ENCODE measurements at regions not wholly inside any gene's neighbourhood (a gene's known extent, or its start where the extent isn't known, plus 50 kb on each side); places are given as distances from the start of the nearest gene placed in this dataset.

DNA sequence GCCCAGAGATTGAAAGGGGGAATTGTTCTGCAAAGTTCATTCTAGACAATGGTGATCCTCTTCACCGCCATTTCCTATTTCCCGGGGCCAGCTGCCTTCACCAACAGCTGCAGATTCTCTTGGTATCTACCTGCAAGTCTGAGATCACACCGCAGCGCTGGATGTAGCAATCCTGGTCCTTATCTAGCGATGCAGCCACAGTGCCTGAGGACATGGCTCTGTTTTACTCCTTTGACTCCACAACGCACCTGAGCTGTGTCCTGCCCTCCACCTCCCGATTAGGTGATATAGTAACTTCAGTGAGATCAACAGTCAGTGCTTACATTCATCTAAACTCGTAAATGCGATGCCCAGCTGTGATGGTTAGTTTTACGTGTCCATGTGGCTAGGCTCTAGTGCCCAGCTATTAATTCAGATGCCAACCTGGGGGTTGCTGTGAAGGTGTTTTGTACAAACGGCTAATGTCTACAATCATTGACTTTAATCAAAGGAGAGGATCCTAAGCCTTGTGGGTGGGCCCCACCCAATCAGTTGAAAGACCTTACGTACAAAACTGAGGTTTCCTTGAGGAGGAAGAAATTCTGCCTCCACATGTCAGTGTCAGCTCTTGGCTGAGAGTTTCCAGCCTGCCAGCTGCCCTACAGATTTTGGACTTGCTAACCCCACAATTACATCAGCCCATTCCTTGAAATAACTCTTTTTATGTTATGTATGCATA lies 189.8 kb downstream of the SH3BP4 start:
- DNase-seq (ENCODE audit: low read depth) = no peak

DNA sequence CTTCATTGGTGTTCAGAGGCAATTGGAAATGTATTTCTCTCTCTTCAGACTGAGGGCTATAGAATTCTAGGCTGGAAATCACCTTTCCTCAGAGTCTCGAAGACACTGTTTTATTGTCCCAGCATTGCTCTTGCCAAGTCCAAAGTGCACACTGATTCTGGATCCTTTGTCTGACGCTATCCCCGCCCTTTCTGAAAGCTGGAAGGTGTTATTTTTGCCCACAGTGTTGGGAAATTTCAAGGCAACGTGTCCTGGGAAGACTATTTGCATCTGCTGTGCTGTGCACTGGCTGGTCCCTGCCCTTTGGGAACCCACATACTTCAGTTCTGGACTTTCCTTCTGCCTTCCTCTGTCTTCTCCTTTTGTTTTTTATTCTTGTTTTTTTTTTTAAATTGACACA lies 190.8 kb downstream of the SH3BP4 start:
- no peak for DNase-seq (ENCODE audit: low read depth)

DNA sequence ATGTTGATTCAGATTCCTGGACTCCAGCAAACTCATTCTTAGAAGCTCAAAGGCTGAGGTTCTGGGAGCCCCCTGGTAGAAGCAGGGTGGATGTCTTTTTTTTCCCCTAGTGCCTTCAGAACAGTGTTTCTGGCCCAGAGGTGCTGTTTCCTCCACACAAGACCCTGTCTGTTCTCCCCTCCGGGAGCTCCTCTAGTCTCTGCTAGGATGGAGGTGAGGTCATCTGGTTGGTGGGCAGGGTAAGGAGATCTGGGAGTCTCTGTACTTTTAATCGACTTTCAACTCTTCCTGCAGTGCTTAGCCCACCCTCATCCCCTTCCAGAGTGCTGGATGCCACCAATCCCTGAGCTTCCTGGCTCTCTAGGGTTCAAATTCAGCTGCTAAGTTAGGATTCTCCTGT lies 192.0 kb downstream of the SH3BP4 start:
- DNase-seq (ENCODE audit: low read depth) = no peak

DNA sequence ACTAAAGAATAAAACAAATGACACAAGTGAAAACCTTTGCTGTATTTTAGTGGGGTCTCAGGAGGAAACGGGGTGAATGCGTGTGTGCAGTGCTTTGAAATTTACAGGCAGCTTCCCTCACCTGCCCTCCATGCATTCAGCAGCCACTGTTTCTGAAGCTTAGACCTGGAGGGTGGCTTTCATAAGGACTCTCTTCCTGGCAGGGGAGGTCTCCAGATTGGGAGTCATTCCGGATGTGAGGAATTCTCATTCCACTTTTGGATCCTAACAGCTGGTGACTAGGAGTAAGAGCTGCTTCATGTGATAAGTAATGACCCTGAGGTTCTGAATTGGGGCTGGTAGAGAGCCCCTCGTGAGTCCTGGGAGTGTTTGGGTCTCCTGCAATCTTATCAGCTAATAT lies 192.5 kb downstream of the SH3BP4 start:
- no peak for DNase-seq (ENCODE audit: low read depth)

DNA sequence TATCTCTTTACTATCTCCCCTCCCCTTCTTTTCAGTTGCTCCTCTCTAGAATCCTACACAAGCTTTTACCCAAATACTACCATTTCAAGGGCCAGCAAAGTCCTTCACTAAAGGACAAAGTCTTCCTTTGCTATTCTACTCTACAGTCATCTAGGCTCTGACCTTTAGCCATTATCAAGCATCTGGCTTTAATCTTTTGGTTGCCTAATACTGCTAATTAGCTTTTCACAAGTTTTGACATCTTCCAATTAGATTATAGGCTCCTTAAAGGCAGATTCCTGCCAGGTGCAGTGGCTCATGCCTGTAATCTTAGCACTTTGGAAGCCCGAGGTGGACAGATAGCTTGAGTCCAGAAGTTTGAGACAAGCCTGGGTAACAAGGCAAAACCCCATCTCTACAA lies 194.4 kb downstream of the SH3BP4 start:
- DNase-seq (ENCODE audit: low read depth) = no peak

DNA sequence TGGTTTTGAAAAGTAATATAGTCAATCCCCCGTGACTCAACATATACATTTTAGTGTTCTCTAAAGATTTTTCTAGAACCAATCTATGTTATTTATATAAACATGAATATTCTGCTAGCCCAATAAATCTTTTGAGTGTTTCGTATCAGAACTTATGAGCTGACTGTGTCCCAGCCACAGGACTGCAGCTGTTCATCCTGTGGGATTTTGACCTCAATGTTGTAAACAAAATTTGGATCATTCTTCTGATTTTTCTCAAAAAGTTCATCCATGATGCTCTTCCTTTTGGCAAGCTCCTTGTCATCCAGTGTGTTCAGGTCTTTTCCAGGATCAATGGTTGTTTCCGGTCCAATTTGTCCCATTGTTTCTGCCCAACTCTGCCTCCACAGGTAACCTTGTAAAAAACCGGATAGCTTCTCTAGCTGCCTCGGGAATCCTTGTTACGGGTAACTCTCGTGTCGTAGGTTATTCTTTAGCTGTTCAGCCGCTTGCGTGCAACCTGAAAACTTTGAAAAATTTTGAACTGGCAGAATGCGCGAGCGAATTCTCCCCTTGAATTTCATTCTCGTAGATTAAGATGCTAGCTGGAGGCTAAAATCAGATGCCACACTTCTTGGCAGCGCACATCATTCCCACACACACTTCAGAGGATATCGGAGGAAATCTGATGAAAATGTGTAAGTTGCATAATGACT lies 195.2 kb downstream of the SH3BP4 start:
- no peak for DNase-seq (ENCODE audit: low read depth)

DNA sequence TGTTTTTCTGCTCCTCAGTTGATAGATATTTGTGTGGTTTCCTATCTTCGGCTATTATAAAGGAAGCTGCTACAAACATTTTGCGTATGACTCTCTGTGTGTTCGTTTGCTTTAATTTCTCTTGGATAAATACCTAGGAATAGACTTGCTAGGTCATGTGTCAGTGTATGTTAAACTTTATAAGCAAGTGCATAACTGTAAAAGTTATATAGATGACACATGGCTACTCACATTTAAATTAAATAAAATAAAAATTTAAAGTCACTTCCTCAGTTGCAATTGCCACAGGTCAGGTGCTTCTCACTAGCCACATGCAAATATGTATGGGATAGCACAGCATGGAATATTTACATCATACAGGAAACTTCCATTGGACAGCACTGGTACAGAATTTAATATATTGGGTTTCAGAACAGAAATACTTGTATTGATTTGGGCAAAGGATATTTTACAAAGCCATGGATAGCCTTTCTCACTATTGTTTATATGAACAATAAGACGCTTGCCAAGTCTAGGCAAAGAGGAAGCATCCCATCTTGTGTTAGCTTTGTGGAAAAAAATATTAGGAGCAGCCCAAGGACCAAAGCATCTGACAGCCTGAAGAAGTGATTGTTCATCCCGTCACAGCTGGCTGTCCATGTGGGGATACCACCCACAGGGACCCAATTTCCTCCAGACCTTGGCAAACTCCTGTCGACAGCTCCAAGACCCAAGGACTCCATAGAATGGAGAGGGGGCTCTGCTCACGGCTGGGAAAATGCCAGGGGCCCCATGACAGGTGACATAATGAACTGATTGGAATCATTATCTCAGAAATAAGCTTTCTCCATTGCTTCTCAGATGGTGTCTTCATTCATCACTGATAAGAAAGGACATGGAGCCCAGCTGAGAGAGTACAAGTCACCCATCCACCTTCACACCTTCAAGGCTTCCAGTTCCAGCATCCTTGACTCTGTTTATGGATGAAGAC lies 196.7 kb downstream of the SH3BP4 start:
- no peak for DNase-seq (ENCODE audit: low read depth)

DNA sequence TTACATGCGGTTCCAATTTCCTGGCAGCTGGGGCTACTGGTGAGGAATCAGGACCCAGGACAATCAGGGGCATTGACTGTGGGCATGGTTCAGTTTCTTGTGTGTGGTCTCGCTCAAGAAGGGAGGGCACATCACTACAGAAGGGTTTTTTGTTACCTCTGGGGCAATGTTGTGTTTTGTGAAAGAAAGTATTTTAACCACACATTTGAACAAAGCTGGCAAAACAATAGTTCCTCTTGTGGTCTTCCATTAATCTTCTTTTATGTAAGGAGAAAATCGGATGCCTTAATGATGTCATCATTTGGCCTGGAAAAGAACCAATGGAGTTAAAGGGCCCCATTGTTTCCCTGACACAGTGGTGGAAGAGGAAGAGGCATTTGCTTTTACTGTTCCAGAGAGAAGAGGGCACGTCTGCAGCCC lies 197.4 kb downstream of the SH3BP4 start:
- no peak for DNase-seq (ENCODE audit: low read depth)

DNA sequence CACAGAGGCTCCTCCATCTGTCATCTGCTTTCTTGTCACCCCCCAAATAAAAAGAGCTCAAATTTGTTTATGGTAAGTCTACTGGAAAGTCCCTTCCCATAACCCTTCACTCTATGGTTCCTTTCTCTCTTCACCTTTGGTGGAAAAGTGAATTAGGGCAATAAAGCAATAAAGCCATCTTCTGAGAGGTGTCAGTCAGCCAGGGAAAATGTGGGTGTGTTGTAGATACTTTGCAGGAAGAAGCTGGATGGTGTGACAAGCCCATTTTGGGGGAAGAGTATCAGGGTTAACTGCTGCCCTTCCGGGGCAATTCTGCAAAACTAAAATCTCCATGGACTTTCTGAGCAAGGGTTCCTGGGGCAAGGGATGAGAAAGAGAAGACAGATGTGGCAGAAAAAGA lies 197.9 kb downstream of the SH3BP4 start:
- DNase-seq (ENCODE audit: low read depth) = no peak

DNA sequence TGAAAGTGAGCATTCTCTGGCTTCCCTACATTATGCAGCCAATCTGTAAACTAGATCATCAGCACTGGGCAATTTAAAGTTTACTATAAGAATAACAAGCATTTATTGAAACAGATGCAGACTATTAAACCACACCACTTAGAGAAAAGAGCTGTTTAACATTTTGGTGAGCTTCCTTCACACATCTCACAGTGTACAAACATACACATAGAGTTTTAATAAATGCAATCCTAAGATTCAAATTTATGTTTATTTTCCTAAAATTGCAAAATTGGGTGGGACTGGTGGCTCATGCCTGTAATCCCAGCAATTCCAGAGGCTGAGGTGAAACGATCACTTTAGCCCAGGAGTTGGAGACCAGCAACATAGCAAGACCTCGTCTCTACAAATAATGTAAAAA lies 199.3 kb downstream of the SH3BP4 start:
- DNase-seq (ENCODE audit: low read depth) = no peak

DNA sequence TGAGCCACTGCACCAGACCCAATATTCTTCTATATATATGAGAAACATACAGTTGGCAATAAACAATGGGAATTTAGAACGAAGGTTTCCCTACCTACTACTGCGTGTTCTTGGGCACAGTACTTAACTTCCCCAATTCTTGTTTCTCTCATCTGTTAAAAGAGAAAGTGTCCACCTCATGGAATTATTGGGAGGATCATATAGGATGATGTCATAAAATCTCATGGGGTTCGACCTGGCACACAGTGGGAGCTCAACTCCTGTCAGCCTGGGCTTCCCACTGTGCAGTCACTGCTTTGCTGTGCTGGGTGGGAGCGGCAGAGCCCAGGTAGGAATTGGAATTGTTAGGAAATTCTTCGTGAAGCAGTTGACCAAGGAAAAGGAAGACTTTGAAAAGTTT lies 203.3 kb downstream of the SH3BP4 start:
- no peak for DNase-seq (ENCODE audit: low read depth)

DNA sequence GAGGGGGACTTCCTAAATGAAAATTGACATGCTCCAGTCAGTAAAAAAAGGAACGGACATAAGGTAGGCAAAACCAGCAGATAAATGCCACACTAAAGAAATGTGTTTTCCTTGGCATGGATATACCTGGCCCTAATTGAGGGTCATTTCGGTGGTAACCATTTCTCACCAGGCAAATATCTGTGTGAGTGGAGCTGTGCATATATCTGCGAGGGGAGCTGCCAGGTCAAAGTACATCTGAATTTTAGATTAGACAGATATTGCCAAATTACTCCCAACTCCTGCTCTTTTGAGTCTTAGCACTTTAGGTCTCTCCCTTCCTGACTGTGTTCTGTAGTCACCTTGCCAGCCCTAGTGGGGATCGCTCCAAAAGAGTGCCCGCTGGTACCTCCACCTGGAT lies 204.2 kb downstream of the SH3BP4 start:
- DNase-seq (ENCODE audit: low read depth) = no peak

DNA sequence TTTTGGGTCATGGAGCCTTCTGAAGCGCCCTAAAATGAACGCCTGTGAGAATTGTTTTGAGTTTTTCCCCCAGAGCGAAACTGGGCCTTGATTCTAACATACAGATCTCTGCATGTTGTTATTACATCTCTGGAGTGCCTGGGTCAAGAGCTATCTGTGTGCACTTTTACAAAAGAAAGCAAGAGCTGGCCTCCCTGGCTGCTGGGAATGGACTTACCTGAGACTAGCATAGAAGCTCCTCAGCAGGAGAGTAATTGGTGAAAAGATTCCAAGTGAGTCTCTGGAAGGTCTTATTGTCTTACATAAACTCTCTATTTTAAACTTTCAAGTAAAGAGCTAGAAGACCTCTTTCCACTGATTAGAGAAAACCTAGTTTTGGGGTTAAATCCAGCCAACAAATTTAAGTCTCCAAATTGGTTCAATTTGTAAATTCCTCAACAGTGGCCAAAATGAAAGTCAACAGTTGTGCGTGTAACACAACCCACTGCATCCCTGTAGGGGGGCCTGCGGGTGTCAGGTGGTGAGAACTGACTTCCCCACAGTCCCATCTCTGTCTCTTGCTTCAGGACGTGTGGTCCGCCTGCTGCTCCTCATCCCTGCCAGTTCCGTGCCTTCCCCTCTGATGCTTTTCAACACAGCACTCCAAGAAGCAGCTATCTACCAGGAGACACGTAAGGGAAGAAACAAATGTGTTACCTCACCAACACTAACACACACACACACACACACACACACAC lies 206.1 kb downstream of the SH3BP4 start:
- no peak for DNase-seq (ENCODE audit: low read depth)

DNA sequence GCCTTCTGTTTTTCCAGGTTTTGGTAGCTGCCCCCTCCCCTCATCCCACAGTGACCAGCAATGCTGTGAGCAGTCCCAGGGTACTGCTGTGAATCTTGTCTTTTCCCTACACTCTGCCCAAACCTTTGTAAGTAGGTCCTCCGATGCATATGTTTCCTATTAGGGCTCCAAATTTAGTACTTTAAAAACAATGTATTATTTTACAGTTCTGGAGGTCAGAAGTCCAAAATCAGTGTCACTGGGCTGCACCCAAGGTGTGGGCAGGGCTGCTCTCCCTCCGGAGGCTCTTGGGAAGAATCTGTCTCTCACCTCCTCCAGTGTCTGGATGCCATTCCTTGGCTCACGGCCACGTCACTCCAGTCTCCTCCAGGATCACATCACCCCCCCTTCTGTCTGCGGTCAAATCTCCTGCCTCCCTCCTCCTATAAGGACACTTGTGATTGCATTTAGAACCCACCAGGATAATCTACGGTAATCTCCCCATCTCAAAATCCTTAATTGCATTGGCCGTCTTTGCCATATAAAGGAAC lies 208.5 kb downstream of the SH3BP4 start:
- no peak for DNase-seq (ENCODE audit: low read depth)

DNA sequence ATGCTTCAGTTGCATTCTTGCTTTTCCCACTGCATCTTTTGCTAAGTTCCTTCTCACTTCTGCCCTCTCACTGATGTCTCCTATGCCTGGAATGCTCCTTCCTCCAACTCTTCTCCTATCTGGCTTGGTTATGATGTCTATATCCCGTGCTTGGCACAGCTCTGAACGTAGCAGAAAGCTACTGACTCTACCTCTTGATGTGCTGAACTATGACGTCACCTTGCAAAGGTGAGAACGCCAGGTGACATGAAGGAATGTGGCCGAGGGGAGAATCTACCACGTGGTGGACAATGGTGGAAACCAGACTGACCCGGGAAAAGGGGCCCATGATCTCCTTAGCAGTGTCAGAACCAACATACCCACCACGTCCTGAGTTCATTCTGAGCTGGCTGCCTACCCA lies 209.7 kb downstream of the SH3BP4 start:
- DNase-seq (ENCODE audit: low read depth) = no peak

DNA sequence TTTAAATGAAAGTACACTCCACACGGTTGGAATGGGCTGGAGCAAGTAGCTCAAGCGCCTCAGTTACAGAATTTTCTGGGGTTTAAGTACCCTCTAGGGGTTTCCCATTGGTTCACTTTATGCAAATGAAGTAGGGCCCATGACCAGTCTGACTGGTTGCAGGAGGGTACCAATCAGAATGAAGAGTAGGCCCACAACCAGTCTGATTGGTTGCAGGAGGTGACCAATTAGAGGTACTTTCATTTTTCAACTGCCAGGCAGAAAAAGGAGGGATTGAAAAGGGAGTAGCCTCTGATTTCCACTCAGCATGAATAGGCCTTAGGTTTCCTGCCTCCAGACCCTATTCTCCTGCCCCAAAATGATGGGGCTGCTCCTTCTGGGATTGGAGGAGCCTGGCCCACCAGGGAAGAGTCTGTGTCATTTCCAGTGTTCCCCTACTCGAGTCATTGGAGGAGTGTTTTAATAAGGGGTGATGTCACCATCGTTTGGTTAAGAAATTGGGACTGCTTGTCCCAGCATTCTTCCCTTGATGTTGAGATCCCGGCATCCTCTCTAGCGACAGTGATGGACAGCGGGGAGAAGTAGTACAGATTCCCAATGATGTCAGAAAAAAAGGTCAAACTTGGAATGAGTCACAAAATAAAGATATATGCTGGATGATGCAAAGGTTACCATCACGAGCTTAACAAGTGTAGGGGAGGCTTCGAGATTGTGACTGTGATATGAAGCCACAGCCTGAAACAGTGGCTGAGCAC lies 210.4 kb downstream of the SH3BP4 start:
- DNase-seq (ENCODE audit: low read depth) = no peak

DNA sequence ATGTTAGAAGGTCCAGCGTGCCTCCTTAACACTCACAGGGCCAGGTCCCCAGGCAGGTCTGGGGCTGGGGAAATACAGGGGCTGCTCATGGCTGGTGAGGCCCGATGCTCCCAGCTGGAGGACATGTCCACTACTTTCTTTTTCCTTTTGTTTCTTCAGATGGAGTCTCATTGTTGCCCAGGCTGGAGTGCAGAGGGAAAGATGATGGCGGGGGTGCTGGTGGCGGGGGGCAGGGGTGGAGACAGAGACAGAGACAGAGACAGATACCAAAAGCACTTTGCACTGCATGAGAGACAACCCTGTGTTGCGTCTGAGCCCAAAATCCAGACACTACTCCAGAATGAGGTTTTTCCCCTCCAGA lies 211.0 kb downstream of the SH3BP4 start:
- no peak for DNase-seq (ENCODE audit: low read depth)

DNA sequence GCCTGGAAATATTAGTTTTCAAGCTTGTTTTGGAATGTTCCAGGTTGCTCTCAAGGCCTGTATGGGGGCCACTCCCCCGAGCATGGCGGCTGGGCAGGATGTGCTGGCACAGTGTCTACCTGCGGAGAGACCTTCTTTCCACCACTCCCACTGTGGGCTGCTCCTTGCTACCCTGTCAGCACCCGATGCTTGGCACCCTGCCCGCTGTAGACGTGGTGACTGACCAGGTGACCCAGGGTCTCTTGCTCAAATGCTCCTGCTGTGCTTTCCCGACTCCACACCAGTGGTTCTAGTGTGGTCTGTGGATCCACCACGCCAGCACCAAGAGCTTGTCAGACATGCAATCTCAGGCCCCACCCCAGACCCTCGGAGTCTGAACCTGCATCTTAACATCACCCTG lies 213.3 kb downstream of the SH3BP4 start:
- no peak for DNase-seq (ENCODE audit: low read depth)

DNA sequence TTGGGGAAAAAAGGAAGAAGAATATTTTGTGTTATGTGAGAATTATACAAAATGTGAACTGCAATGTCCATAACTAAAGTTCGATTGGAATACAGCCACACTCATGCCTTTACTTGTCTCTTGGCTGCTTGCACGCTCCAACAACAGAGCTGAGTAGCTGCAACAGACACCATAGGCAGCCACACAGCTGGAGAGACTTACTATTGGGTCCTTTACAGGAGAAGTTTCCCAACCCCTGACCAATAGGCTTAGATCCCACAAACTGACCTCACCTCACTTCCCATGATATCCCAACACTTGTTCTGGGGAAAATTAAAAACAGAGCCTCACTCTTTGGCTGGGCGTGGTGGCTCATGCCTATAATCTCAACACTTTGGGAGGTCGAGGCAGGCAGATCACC lies 213.8 kb downstream of the SH3BP4 start:
- DNase-seq (ENCODE audit: low read depth) = no peak

DNA sequence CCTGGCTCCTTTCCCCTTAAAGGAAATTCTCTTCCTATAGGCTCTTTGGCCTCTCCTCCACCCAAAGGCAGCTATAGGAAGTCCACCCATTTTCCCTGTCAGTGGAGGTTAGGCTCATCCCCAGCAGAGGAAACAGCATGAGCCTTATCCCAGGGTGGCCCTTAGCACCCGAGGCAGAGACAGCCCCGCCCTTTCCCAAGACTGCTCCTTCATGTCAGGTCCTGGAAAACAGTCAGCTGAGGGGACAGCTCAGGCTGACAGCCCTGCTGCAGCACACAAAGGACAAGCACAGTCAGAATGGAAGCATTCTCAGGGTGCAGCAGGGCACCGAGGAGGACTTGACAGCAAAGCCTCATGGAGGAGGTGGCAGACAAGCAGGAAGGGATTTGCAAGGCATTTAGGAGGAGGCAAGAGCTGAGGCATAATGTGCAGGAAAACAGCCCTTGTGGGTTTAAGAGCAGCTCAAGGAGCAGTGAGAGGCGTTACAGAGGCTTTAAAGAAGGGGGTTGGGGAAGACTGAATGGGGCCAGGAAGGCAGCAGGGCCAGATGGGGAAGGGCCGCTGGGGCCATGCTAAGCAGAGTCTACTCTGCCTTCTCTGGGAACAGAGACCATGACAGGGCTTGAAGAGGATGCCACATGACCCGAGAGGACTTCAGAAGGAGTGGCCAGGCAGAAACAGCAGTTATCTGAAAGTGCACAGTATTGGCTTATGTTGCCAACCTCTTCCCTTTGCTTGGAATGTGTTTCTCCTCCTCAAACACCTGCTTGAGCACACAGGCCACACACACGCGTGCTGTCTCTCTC lies 216.6 kb downstream of the SH3BP4 start:
- no peak for DNase-seq (ENCODE audit: low read depth)
